Progenitor cell of endocrine pancreas (in vitro differentiated cells): ENCODE measurements at regions not wholly inside any gene's neighbourhood (a gene's known extent, or its start where the extent isn't known, plus 50 kb on each side); places are given as distances from the start of the nearest gene placed in this dataset.

Experiments used
- DNase-seq: peaks from one replicate; pipeline ENCODE4 v3.0.0; 2021; ENCODE audit warnings: low spot score; ENCODE audit not compliant: unreplicated experiment
- H3K27ac Mint-ChIP-seq: 2 replicates; pipeline ENCODE4 v1.8.0; 2021; ENCODE audit warnings: mild to moderate bottlenecking, moderate library complexity, mixed read lengths
- H3K27me3 Mint-ChIP-seq: 2 replicates; pipeline ENCODE4 v1.8.0; 2021; ENCODE audit warnings: mixed read lengths
- H3K36me3 Mint-ChIP-seq: 2 replicates; pipeline ENCODE4 v1.8.0; 2022; ENCODE audit warnings: mixed read lengths; ENCODE audit not compliant: insufficient read depth
- H3K4me1 Mint-ChIP-seq: 2 replicates; pipeline ENCODE4 v1.8.0; 2021; ENCODE audit warnings: low read depth, mixed read lengths
- H3K4me3 Mint-ChIP-seq: 2 replicates; pipeline ENCODE4 v1.8.0; 2021; ENCODE audit warnings: low read depth, mild to moderate bottlenecking, moderate library complexity, mixed read lengths
- H3K9me3 Mint-ChIP-seq: 2 replicates; pipeline ENCODE4 v1.8.0; 2021; ENCODE audit warnings: low read depth, mixed read lengths
- TF ChIP-seq, protein P1 (sequence below): fragments of 200-600 bp; sonication (generic); IDR thresholded peaks from one replicate; pipeline ENCODE4 v1.5.0; 2021; ENCODE audit warnings: antibody characterized with exemption, mild to moderate bottlenecking; ENCODE audit not compliant: unreplicated experiment

DNA sequence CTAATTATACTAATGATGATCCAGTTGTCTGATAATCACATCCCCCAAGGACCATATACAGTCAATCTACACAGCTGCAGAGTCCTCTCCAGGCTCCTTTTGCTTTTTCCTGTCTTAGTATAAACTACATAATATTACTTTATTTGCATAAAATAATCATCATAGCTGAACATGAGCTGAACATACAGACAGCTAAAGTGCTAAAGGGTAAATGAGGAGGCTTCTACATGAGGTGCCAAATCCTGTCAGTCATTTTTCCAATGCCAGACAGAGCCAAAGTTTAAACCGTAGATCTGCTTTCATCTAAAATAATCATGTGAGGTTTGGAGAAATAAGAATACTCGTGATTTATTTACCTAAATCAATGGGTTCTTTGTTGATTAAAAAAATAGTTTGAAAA lies 1530.1 kb upstream of the PABPC4L start:
- H3K27me3 Mint-ChIP-seq = no peaks in the 10 kb centered on the region
- H3K36me3 Mint-ChIP-seq = no peaks in the 10 kb centered on the region
- no peaks in the 10 kb centered on the region for H3K4me1 Mint-ChIP-seq
- no peak overlapping the region for H3K4me3 Mint-ChIP-seq
- TF ChIP-seq, protein P1, sequence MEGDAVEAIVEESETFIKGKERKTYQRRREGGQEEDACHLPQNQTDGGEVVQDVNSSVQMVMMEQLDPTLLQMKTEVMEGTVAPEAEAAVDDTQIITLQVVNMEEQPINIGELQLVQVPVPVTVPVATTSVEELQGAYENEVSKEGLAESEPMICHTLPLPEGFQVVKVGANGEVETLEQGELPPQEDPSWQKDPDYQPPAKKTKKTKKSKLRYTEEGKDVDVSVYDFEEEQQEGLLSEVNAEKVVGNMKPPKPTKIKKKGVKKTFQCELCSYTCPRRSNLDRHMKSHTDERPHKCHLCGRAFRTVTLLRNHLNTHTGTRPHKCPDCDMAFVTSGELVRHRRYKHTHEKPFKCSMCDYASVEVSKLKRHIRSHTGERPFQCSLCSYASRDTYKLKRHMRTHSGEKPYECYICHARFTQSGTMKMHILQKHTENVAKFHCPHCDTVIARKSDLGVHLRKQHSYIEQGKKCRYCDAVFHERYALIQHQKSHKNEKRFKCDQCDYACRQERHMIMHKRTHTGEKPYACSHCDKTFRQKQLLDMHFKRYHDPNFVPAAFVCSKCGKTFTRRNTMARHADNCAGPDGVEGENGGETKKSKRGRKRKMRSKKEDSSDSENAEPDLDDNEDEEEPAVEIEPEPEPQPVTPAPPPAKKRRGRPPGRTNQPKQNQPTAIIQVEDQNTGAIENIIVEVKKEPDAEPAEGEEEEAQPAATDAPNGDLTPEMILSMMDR = no peak
- H3K9me3 Mint-ChIP-seq = no peaks in the 10 kb centered on the region
- no peak for DNase-seq
- no peak overlapping the region for H3K27ac Mint-ChIP-seq

DNA sequence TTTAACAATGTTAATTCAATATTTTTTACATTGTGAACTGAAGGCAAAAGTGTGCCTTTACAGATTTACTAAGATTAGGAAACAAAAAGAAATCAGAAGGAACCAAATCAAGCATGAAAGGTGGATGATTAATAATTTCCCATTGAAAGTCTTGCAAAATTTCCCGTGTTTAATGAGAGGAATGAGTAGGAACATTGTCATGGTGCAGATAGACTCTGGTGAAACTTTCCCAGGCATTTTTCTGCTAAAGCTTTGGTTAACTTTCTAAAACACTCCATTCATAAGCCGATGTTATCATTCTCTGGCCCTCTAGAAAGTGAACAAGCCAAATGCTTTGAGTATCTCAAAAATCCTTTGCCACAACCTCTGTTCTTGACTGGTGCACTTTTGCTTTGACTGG lies 1522.8 kb upstream of the PABPC4L start:
- Mint-ChIP-seq H3K9me3 (no peaks in the 10 kb centered on the region), H3K27ac (no peak overlapping the region), H3K27me3 (no peaks in the 10 kb centered on the region)

DNA sequence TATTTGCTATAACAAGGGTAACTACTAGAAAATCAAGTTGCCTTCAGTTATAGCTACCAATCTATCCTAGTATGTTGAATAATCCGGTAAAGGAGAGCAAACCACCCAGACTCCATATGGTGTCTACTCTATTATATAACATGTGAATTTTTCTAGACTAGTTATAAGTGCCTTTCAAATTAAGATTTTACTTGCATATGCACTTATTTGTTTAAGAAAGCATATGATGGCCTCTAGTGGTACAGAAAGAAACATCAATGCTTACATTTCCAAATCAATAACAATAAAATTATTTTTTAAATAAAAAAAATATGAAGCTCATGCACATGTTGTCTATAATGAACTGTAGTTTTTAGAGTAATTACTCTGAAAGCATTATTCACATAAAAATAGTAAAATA lies 1516.4 kb upstream of the PABPC4L start:
- Mint-ChIP-seq H3K4me1 (no peaks in the 10 kb centered on the region), H3K27me3 (no peaks in the 10 kb centered on the region), H3K4me3 (no peak overlapping the region), H3K9me3 (no peaks in the 10 kb centered on the region), H3K27ac (no peak overlapping the region), H3K36me3 (no peaks in the 10 kb centered on the region)
- TF ChIP-seq, protein P1 = no peak
- no peak for DNase-seq

More for the DNA sequence above, 1522.8 kb upstream of the PABPC4L start:
- H3K36me3 Mint-ChIP-seq = no peaks in the 10 kb centered on the region
- no peak overlapping the region for H3K4me3 Mint-ChIP-seq
- DNase-seq = no peak
- TF ChIP-seq, protein P1 = no peak
- H3K4me1 Mint-ChIP-seq = no peaks in the 10 kb centered on the region

DNA sequence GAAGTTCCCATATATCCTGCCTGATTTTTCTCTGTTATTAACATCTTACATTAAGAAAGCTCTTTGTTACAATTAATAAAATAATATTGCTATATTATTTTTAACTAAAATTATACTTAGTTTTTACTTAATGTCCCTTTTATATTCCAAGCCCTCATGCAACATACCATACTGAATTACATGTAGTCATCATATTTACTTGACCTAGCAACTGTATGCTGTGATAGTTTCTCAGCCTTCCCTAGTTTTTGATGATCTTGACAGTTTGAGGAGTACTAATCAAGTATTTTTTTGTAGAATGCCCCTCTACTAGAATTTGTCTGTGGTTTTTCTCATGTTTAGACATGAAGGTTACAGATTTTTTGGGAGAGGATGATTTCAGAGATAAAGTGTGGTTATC lies 1503.8 kb upstream of the PABPC4L start:
- Mint-ChIP-seq H3K27ac (no peak overlapping the region), H3K9me3 (no peaks in the 10 kb centered on the region)

DNA sequence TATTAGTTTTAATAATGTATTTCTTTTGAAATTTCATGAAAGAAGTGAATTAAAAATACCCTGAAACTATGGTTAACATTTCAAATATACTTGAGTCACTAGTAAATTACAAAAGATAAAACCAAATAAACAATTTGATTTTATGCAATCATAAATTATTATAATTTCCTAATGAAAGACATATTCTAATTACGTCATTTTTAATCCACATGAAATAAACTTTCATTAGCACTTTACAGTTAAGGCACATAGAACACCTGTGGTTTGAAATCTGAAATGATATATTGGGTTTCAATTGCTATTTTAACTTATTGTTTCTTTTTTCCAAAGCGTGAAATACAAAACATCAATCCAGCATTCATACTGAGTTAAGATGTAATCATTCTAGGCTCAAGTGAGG lies 1492.5 kb upstream of the PABPC4L start:
- no peaks in the 10 kb centered on the region for H3K36me3 Mint-ChIP-seq
- no peaks in the 10 kb centered on the region for H3K27me3 Mint-ChIP-seq
- no peak for DNase-seq
- H3K27ac Mint-ChIP-seq = no peak overlapping the region
- H3K4me3 Mint-ChIP-seq = no peak overlapping the region
- TF ChIP-seq, protein P1 = no peak
- H3K9me3 Mint-ChIP-seq = peaks cover 7% of the 10 kb centered on the region
- no peaks in the 10 kb centered on the region for H3K4me1 Mint-ChIP-seq

More for the DNA sequence above, 1503.8 kb upstream of the PABPC4L start:
- H3K4me3 Mint-ChIP-seq = no peak overlapping the region
- no peaks in the 10 kb centered on the region for H3K27me3 Mint-ChIP-seq
- no peak for DNase-seq
- H3K36me3 Mint-ChIP-seq = no peaks in the 10 kb centered on the region
- TF ChIP-seq, protein P1 = no peak
- no peaks in the 10 kb centered on the region for H3K4me1 Mint-ChIP-seq

DNA sequence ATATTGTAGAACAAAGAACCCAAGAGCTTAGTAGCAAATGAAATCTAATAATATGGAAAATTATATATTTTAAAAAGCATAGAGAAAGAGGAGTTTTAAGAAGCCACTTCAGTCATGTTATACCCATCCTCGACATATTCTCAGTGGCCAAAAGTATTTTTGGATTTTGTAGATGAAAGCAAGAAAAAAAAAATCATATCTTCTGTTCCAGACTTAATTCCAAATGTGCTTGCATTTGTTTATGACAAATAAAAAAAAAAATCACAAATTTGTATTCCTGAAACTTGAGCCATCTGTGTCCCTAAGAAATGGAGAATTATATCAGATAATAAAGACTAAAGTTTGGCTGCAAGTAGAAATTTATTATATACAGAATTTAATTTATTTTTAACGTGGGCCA lies 1482.4 kb upstream of the PABPC4L start:
- DNase-seq = no peak
- Mint-ChIP-seq H3K4me3 (no peak overlapping the region), H3K27ac (no peak overlapping the region), H3K36me3 (no peaks in the 10 kb centered on the region), H3K4me1 (no peaks in the 10 kb centered on the region), H3K9me3 (peaks cover 7% of the 10 kb centered on the region), H3K27me3 (no peaks in the 10 kb centered on the region)
- TF ChIP-seq, protein P1 = no peak
